CD14-positive monocyte (primary cell): ENCODE measurements at regions not wholly inside any gene's neighbourhood (a gene's known extent, or its start where the extent isn't known, plus 50 kb on each side); places are given as distances from the start of the nearest gene placed in this dataset.

Experiments
- DNase-seq, 3 donors: peaks; one replicate each; pipeline ENCODE4 v3.0.0-alpha.2; 2011 to 2022
- H2AFZ ChIP-seq: 2 replicates; pipeline ENCODE4 v1.6.0; 2012; ENCODE audit warnings: mild to moderate bottlenecking, low read depth, low read length, inconsistent platforms; ENCODE audit not compliant: insufficient read depth, poor library complexity, severe bottlenecking
- H3K27ac ChIP-seq, 2 donors: 1 replicate in 1 of 2; 2 replicates in 1 of 2; pipeline ENCODE4 v1.5.1; 2012 to 2013; ENCODE audit warnings: low read length in 2 of 2, control low read depth in 1 of 2, inconsistent platforms in 1 of 2, low read depth in 1 of 2, mild to moderate bottlenecking in 1 of 2
- H3K27me3 ChIP-seq, 2 donors: one replicate each; pipeline versions ENCODE4 v1.6.0 to v1.6.1; 2011 to 2013; ENCODE audit warnings: low read length in 2 of 2; ENCODE audit not compliant: control insufficient read depth in 2 of 2, insufficient read depth in 2 of 2
- H3K36me3 ChIP-seq, 2 donors: replicated peaks in 1 of 2; 1 replicate in 1 of 2; 2 replicates in 1 of 2; pipeline versions ENCODE4 v1.5.1 to v1.6.1; 2012 to 2013; ENCODE audit warnings: low read length in 2 of 2, control low read depth in 1 of 2, inconsistent platforms in 1 of 2, mild to moderate bottlenecking in 1 of 2; ENCODE audit not compliant: insufficient read depth in 2 of 2, control insufficient read depth in 1 of 2
- H3K4me1 ChIP-seq, 2 donors: 1 replicate in 1 of 2; 2 replicates in 1 of 2; pipeline versions ENCODE4 v1.5.1 to v1.6.1; 2012 to 2013; ENCODE audit warnings: low read length in 2 of 2, control low read depth in 1 of 2, inconsistent platforms in 1 of 2, mild to moderate bottlenecking in 1 of 2, moderate library complexity in 1 of 2; ENCODE audit not compliant: insufficient read depth in 2 of 2, control insufficient read depth in 1 of 2
- H3K4me2 ChIP-seq: replicated peaks from 2 replicates; pipeline ENCODE3; 2012; ENCODE audit warnings: low read length, moderate library complexity, mild to moderate bottlenecking; ENCODE audit not compliant: poor library complexity, severe bottlenecking; ENCODE audit errors: extremely low read depth
- H3K4me3 ChIP-seq, 3 experiments: fragments of 200-600 bp in 1 of 3; sonication (generic) in 1 of 3; replicated peaks in 1 of 3; 1 replicate in 2 of 3; 2 replicates in 1 of 3; pipeline ENCODE4 v1.5.1; 2011 to 2013; ENCODE audit warnings: low read length in 3 of 3, mild to moderate bottlenecking in 3 of 3, control low read depth in 2 of 3, low read depth in 2 of 3, inconsistent platforms in 1 of 3, moderate library complexity in 1 of 3
- H3K79me2 ChIP-seq: 2 replicates; pipeline ENCODE4 v1.6.0; 2012; ENCODE audit warnings: mild to moderate bottlenecking, control low read depth, inconsistent platforms, low read length, moderate library complexity; ENCODE audit not compliant: insufficient read depth
- H3K9ac ChIP-seq: 2 replicates; pipeline ENCODE4 v1.6.0; 2017; ENCODE audit warnings: low read length, mild to moderate bottlenecking; ENCODE audit not compliant: insufficient read depth, poor library complexity, severe bottlenecking
- H3K9me3 ChIP-seq, 2 donors: replicated peaks in 1 of 2; 1 replicate in 1 of 2; 2 replicates in 1 of 2; pipeline versions ENCODE4 v1.5.1 to v1.6.1; 2012 to 2013; ENCODE audit warnings: low read length in 2 of 2, control low read depth in 1 of 2; ENCODE audit not compliant: control insufficient read depth in 1 of 2, insufficient read depth in 1 of 2
- H4K20me1 ChIP-seq: 2 replicates; pipeline ENCODE4 v1.6.0; 2012; ENCODE audit warnings: mild to moderate bottlenecking, low read length, control low read depth, moderate library complexity; ENCODE audit not compliant: insufficient read depth
- H3K27ac Mint-ChIP-seq, 7 donors: one replicate each; pipeline ENCODE4 v1.8.0; 2020; ENCODE audit warnings: mild to moderate bottlenecking in 7 of 7, mixed read lengths in 7 of 7, moderate library complexity in 6 of 7, inconsistent platforms in 2 of 7
- H3K27me3 Mint-ChIP-seq, 3 donors: one replicate each; pipeline ENCODE4 v1.8.0; 2021 to 2022; ENCODE audit warnings: low read depth in 3 of 3, mild to moderate bottlenecking in 3 of 3, mixed read lengths in 3 of 3, moderate library complexity in 3 of 3, inconsistent platforms in 1 of 3
- H3K36me3 Mint-ChIP-seq, 2 donors: one replicate each; pipeline ENCODE4 v1.8.0; 2020; ENCODE audit warnings: mixed read lengths in 2 of 2, inconsistent platforms in 1 of 2, mild to moderate bottlenecking in 1 of 2
- H3K4me1 Mint-ChIP-seq: one replicate; pipeline ENCODE4 v1.8.0; 2020; ENCODE audit warnings: mild to moderate bottlenecking, mixed read lengths
- H3K4me3 Mint-ChIP-seq, 2 donors: one replicate each; pipeline ENCODE4 v1.8.0; 2020; ENCODE audit warnings: mild to moderate bottlenecking in 2 of 2, mixed read lengths in 2 of 2, moderate library complexity in 1 of 2
- H3K9me3 Mint-ChIP-seq, 7 donors: one replicate each; pipeline ENCODE4 v1.8.0; 2020 to 2022; ENCODE audit warnings: mixed read lengths in 7 of 7, mild to moderate bottlenecking in 6 of 7, moderate library complexity in 6 of 7, inconsistent platforms in 2 of 7
- WGBS: methylation state at CpG from one replicate; pipeline ENCODE4 v1.1.5; 2013; ENCODE audit warnings: missing lambda C conversion rate; ENCODE audit not compliant: insufficient coverage; 5-methylcytosine and 5-hydroxymethylcytosine counted together
- intact Hi-C, 2 donors: fragments of 100-400 bp; cut with micrococcal nuclease; formaldehyde crosslinking; loops; one replicate each; pipeline versions ENCODE4 v1.15.0 to v1.15.1; 2023
- TF ChIP-seq, protein P1 (sequence below): fragments of 200-600 bp; IDR thresholded peaks from one replicate; pipeline ENCODE4 v1.8.0; 2022; ENCODE audit warnings: antibody characterized with exemption, mild to moderate bottlenecking

DNA sequence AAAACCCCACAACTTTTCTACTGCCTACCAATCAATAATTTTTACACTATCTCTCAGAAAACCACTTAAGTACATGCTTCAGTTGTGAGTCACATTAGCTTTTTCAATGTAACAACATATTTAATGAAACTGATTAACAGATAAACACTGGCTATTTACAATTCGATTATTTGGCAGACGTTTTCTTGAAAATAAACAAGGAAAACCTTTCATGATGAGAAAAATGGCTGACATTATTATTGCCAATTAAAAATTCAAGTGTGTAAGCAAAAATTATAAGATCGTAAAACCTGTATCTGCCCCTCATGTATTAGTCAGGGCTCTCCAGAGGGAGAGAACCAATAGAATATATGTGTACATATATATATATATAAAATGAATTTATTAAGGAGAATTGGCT lies 1555.5 kb upstream of the IGFBP7 start:
- Histone ChIP-seq H3K36me3 (no peaks in the 10 kb centered on the region), H3K9me3 (peaks cover 7 to 21% of the 10 kb centered on the region in 2 donors), H3K4me3 (no peak overlapping the region), H3K27ac (no peak overlapping the region), H3K79me2 (no peaks in the 10 kb centered on the region), H3K27me3 (no peaks in the 10 kb centered on the region), H3K4me1 (no peaks in the 10 kb centered on the region), H2AFZ (no peak overlapping the region), H3K4me2 (no peak overlapping the region), H4K20me1 (no peaks in the 10 kb centered on the region), H3K9ac (no peak overlapping the region)
- Mint-ChIP-seq H3K27me3 (peaks cover 0 to 1% (median 0%) of the 10 kb centered on the region in 3 donors), H3K4me3 (no peak overlapping the region), H3K36me3 (no peaks in the 10 kb centered on the region), H3K4me1 (no peaks in the 10 kb centered on the region), H3K27ac (no peak overlapping the region), H3K9me3 (peaks cover 0 to 15% (median 2%) of the 10 kb centered on the region in 7 donors)
- TF ChIP-seq, protein P1, sequence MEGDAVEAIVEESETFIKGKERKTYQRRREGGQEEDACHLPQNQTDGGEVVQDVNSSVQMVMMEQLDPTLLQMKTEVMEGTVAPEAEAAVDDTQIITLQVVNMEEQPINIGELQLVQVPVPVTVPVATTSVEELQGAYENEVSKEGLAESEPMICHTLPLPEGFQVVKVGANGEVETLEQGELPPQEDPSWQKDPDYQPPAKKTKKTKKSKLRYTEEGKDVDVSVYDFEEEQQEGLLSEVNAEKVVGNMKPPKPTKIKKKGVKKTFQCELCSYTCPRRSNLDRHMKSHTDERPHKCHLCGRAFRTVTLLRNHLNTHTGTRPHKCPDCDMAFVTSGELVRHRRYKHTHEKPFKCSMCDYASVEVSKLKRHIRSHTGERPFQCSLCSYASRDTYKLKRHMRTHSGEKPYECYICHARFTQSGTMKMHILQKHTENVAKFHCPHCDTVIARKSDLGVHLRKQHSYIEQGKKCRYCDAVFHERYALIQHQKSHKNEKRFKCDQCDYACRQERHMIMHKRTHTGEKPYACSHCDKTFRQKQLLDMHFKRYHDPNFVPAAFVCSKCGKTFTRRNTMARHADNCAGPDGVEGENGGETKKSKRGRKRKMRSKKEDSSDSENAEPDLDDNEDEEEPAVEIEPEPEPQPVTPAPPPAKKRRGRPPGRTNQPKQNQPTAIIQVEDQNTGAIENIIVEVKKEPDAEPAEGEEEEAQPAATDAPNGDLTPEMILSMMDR, result no peak
- intact Hi-C loops, result no loop called here
- no peak for DNase-seq
- no CpG with 5 or more reads among the region's 3 CpGs for WGBS

DNA sequence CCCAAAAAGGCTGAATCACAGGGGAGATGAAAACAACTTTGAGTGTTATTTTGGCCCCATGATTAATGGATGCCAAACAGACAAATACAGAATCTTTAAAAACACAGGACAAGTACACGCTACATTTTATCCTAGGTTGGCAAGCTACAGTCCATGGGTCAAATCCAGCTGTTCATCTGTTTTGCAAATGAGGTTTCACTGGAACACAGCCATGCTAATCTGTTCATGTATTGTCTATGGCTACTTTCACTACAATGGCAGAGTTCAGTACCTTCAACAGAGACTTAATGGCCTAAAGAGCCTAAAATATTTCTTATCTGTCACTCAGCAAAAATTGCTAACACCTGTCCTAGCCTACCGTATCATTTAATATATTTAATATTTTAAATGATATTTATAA lies 1548.5 kb upstream of the IGFBP7 start:
- H3K9me3 Mint-ChIP-seq, result peaks cover 2 to 12% (median 5%) of the 10 kb centered on the region in 7 donors
- Histone ChIP-seq H2AFZ (no peak overlapping the region), H3K27me3 (no peaks in the 10 kb centered on the region), H3K79me2 (no peaks in the 10 kb centered on the region), H3K4me1 (no peaks in the 10 kb centered on the region), H3K9ac (no peak overlapping the region), H3K36me3 (no peaks in the 10 kb centered on the region), H4K20me1 (no peaks in the 10 kb centered on the region), H3K4me3 (no peak overlapping the region), H3K9me3 (peaks cover 0 to 7% of the 10 kb centered on the region in 2 donors), H3K4me2 (no peak overlapping the region), H3K27ac (no peak overlapping the region)
- no peaks in the 10 kb centered on the region for H3K4me1 Mint-ChIP-seq
- no peak overlapping the region for H3K27ac Mint-ChIP-seq
- DNase-seq, result no peak
- H3K27me3 Mint-ChIP-seq, result peaks cover 0 to 1% (median 0%) of the 10 kb centered on the region in 3 donors
- intact Hi-C loops, result no loop called here
- TF ChIP-seq, protein P1, result no peak
- no CpG with 5 or more reads among the region's 2 CpGs for WGBS
- no peak overlapping the region for H3K4me3 Mint-ChIP-seq
- H3K36me3 Mint-ChIP-seq, result no peaks in the 10 kb centered on the region
